ENCODE measurements at regions not wholly inside any gene's neighbourhood (a gene's known extent, or its start where the extent isn't known, plus 50 kb on each side); places are given as distances from the start of the nearest gene placed in this dataset.
"Not testable (repeated sequence)": the region's sequence is repeated elsewhere in the genome, so short reads cannot be mapped to it uniquely, and the experiment has no call there.

DNA sequence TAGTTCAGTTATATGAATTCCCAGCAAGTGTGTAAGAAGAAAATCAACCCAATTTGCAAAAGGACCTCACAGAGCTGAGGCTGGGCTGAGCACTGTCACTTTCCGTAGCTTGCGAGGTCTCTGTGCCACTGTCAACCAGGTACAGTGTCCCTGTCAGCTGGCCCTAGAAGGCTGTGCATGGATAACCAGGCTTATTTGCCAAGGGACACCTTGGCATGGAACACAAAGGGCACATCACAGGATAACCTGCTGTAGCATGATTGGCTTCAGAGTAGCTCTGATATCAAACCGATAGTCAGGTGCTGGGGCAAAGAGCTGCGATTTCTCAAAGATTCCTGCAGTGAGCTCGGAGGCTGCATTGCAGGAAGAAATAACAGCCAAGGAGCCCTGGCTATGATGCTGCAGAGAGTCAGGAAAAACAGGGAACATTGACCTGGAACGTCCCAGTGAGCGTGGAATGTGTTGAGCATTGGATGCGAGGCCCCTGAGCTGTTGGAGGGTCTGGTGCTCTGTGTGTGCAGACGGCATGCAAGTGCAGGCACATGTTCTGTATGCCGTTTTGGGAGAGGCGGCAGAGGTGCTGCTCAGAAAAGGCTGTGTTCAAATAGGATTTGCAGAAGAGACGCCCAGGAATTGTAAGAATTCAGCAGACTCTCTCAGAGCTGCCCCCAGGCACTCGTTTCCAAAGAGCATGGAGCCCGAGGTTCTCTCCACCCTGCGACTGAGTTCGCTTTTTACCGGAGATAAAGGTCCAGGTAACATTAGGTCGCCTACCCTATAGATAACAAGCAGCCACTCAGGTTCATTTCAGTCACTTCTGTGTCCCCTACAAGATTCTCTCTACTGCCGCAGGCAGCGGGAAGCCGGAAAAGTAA lies 213.5 kb upstream of the IRS2 start:
- DNase-seq (ENCODE audit: low spot score) = no peak

GRCh38 chr13:109998684-109999533 lies 212.5 kb upstream of the IRS2 start:
- no peak for TF ChIP-seq CTCF (IDR thresholded peaks at IDR 0.05; ENCODE audit: extremely low read depth, missing control alignments)
- no peak for DNase-seq (ENCODE audit: low spot score)

More for the DNA sequence above, 213.5 kb upstream of the IRS2 start:
- TF ChIP-seq CTCF (IDR thresholded peaks at IDR 0.05; ENCODE audit: extremely low read depth, missing control alignments) = no peak

DNA sequence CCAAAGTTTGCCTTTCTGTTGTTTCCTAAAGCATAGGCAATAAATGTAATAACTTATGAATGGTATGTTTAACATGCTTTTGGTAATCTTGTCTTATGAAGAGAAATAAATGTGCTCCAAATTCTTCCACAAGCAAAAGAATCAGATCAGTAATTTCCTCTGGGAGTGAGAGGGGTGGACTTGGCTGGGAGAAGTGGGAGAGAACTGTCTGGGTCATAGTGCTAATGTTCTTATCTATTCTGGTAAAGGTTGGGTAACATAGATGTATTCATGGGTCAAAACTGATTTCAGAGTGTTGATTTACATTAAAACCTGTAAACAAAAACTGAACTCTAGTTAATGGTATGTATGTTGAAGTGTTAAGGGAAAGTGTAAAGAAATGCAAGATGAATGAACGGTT lies 211.7 kb upstream of the IRS2 start:
- no peak for TF ChIP-seq CTCF (IDR thresholded peaks at IDR 0.05; ENCODE audit: extremely low read depth, missing control alignments)
- no peak for DNase-seq (ENCODE audit: low spot score)

GRCh38 chr13:109997056-109997595 lies 210.7 kb upstream of the IRS2 start:
- DNase-seq (ENCODE audit: low spot score) = not testable (repeated sequence)

DNA sequence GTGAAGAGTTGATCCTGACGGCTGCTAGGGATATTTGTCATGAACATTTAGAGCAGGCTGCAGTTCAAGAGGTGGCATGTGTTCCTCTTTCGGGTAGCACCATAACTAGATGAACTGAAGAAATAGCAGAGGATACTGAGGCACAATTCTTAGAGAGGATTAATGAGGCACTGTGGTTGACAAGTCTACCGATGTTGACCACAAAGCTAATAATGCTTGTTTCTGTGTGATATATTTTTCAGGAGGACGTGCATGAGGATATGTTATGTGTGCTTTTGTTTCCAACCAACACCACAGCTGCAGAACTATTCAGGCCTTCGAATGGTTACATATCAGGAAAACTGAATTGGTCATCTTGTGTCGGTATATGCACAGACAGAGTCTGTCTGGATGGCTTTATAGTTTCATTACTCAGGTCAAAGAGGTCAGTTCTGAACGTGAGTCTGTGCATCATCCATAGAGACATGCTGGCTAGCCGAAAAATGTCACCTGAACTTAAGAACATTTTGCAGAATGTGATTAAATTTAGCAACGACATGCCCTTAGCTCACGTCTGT lies 210.1 kb upstream of the IRS2 start:
- TF ChIP-seq CTCF (IDR thresholded peaks at IDR 0.05; ENCODE audit: extremely low read depth, missing control alignments) = no peak
- no peak for DNase-seq (ENCODE audit: low spot score)

GRCh38 chr13:109995578-109995977 lies 209.2 kb upstream of the IRS2 start:
- DNase-seq (ENCODE audit: low spot score) = no peak
- TF ChIP-seq CTCF (IDR thresholded peaks at IDR 0.05; ENCODE audit: extremely low read depth, missing control alignments) = no peak

DNA sequence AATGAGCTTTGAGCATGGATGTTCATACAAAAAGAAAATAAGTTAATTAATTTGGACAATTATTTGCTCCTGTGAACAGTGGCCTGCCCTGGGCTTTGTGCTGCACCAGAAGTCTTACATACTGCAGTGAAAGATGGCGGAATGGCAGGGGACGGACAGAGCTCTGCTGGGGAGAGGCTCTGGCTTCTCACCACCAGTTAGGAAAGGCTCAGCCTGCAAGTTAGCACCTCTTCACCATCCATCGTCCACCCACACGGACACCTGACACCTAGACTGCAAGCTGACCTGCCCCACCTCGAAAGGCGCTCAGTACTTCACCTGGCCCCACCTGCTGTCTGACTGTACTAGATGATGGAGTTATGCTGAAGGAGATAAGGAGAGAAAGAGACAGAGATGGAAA lies 203.9 kb upstream of the IRS2 start:
- TF ChIP-seq CTCF (IDR thresholded peaks at IDR 0.05; ENCODE audit: extremely low read depth, missing control alignments) = no peak
- no peak for DNase-seq (ENCODE audit: low spot score)
